ENCODE measurements at regions not wholly inside any gene's neighbourhood (a gene's known extent, or its start where the extent isn't known, plus 50 kb on each side); places are given as distances from the start of the nearest gene placed in this dataset.

GRCh38 chr22:47919893-47920292 lies 1157.4 kb downstream of the TBC1D22A start:
- TF ChIP-seq, protein P1, sequence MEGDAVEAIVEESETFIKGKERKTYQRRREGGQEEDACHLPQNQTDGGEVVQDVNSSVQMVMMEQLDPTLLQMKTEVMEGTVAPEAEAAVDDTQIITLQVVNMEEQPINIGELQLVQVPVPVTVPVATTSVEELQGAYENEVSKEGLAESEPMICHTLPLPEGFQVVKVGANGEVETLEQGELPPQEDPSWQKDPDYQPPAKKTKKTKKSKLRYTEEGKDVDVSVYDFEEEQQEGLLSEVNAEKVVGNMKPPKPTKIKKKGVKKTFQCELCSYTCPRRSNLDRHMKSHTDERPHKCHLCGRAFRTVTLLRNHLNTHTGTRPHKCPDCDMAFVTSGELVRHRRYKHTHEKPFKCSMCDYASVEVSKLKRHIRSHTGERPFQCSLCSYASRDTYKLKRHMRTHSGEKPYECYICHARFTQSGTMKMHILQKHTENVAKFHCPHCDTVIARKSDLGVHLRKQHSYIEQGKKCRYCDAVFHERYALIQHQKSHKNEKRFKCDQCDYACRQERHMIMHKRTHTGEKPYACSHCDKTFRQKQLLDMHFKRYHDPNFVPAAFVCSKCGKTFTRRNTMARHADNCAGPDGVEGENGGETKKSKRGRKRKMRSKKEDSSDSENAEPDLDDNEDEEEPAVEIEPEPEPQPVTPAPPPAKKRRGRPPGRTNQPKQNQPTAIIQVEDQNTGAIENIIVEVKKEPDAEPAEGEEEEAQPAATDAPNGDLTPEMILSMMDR (IDR thresholded peaks at IDR 0.05 in 8 of 11, conservative IDR thresholded peaks at IDR 0.05 in 3 of 11) = no peak
- no peak for TF ChIP-seq POLR2AphosphoS5 (IDR thresholded peaks at IDR 0.05)
- no peak for TF ChIP-seq POLR2A (IDR thresholded peaks at IDR 0.05)

All from spleen (tissue), 7 donors.